ENCODE measurements at regions not wholly inside any gene's neighbourhood (a gene's known extent, or its start where the extent isn't known, plus 50 kb on each side); places are given as distances from the start of the nearest gene placed in this dataset.

- peaks cover 5 to 9% of the 10 kb centered on the region in 2 donors for H3K9me3 Mint-ChIP-seq
- DNase-seq: no peak
- H3K27me3 Mint-ChIP-seq: no peaks in the 10 kb centered on the region
- H3K4me1 Mint-ChIP-seq: no peaks in the 10 kb centered on the region
- H3K36me3 Mint-ChIP-seq: no peaks in the 10 kb centered on the region
- no peak overlapping the region for H3K4me3 Mint-ChIP-seq
- no peak for ATAC-seq (replicated peaks)
- H3K27ac Mint-ChIP-seq: no peak overlapping the region
These were observed 190.3 kb upstream of the SPOCK3 start for GRCh38 chr4:167424341-167425256.

- no peak overlapping the region for H3K4me3 Mint-ChIP-seq
- no peaks in the 10 kb centered on the region for H3K4me1 Mint-ChIP-seq
- no peaks in the 10 kb centered on the region for H3K27me3 Mint-ChIP-seq
- DNase-seq: no peak
- H3K9me3 Mint-ChIP-seq: peaks cover 8 to 9% of the 10 kb centered on the region in 2 donors
- no peak for ATAC-seq (replicated peaks)
- no peaks in the 10 kb centered on the region for H3K36me3 Mint-ChIP-seq
- H3K27ac Mint-ChIP-seq: no peak overlapping the region
These were observed 193.9 kb upstream of the SPOCK3 start for GRCh38 chr4:167428156-167428555.

DNA sequence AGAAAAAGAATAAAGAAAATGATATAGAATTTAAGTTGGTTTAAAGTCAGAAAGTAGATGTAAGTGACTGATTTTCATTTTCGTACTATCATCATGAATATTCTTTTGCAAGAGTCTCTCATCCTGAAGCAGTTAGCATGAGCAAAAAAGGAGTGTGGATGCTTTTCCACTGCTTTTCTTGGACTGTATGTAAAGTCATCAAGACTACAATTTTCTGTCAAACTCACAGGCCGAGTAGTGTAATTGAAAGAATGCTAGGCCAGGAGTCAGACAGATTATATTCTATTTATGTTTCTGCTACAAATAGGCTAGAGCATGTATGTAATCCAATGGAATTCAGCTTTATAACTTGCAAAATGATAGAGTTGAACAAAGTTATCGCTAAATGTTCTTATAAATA lies 197.1 kb upstream of the SPOCK3 start:
- H3K27ac Mint-ChIP-seq: no peak overlapping the region
- ATAC-seq (replicated peaks) (no peak), DNase-seq (no peak)
- no peak overlapping the region for H3K4me3 Mint-ChIP-seq
- H3K27me3 Mint-ChIP-seq: no peaks in the 10 kb centered on the region
- no peaks in the 10 kb centered on the region for H3K4me1 Mint-ChIP-seq
- H3K9me3 Mint-ChIP-seq: peaks cover under 1 to 4% of the 10 kb centered on the region in 2 donors
- H3K36me3 Mint-ChIP-seq: no peaks in the 10 kb centered on the region

DNA sequence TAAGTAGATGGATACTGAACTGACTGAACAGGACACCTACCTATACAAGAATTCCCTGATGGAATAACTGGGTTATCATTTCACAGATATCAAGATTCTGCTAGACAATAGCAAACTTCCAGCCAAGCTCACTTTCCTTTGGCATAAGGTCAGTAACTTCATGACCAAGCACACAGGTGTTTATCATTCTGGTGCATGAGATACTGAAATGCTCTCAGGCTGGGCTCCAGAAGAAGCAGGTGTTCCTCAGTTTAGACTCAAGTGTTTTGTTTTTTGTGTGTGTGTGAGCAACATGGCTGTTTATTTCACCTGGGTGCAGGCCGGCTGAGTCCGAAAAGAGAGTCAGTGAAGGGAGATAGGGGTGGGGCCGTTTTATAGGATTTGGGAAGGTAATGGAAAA lies 201.5 kb upstream of the SPOCK3 start:
- Mint-ChIP-seq H3K9me3 (peaks cover 1 to 4% of the 10 kb centered on the region in 2 donors), H3K36me3 (no peaks in the 10 kb centered on the region)

GRCh38 chr4:167443841-167444240 lies 209.5 kb upstream of the SPOCK3 start:
- ATAC-seq (replicated peaks): no peak
- H3K4me1 Mint-ChIP-seq: no peaks in the 10 kb centered on the region
- no peak overlapping the region for H3K4me3 Mint-ChIP-seq
- H3K27me3 Mint-ChIP-seq: no peaks in the 10 kb centered on the region
- no peaks in the 10 kb centered on the region for H3K36me3 Mint-ChIP-seq
- peaks cover 1 to 4% of the 10 kb centered on the region in 2 donors for H3K9me3 Mint-ChIP-seq
- DNase-seq: no peak
- no peak overlapping the region for H3K27ac Mint-ChIP-seq

More for the DNA sequence above, 201.5 kb upstream of the SPOCK3 start:
- Mint-ChIP-seq H3K4me3 (no peak overlapping the region), H3K27me3 (no peaks in the 10 kb centered on the region), H3K4me1 (no peaks in the 10 kb centered on the region), H3K27ac (no peak overlapping the region)
- DNase-seq (no peak), ATAC-seq (replicated peaks) (no peak)

GRCh38 chr4:167452922-167453430 lies 218.7 kb upstream of the SPOCK3 start:
- DNase-seq (no peak), ATAC-seq (replicated peaks) (no peak)
- H3K4me3 Mint-ChIP-seq: no peak overlapping the region
- H3K36me3 Mint-ChIP-seq: no peaks in the 10 kb centered on the region
- H3K27me3 Mint-ChIP-seq: no peaks in the 10 kb centered on the region
- no peaks in the 10 kb centered on the region for H3K9me3 Mint-ChIP-seq
- H3K4me1 Mint-ChIP-seq: no peaks in the 10 kb centered on the region
- no peak overlapping the region for H3K27ac Mint-ChIP-seq

DNA sequence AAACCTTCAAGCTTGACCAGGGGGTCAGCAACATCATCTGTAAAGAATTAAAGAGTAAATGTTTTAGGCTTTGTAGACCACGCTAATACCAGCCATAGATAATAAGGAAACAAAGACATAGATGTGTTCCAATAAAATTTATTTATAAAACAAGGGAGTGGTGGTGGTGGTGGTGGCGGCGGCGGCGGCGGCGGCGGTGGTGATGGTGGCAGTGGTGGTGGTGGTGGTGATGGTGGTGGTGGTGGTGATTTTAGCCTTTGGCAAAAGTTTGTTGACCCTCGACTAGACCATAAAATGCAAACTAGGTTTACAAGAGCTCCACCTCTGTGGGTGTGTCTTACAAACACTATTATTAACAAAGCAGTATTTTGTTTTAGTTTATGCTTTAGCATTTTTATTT lies 222.3 kb upstream of the SPOCK3 start:
- Mint-ChIP-seq H3K27ac (no peak overlapping the region), H3K9me3 (no peaks in the 10 kb centered on the region), H3K36me3 (no peaks in the 10 kb centered on the region), H3K4me3 (no peak overlapping the region), H3K27me3 (no peaks in the 10 kb centered on the region), H3K4me1 (no peaks in the 10 kb centered on the region)
- DNase-seq (no peak), ATAC-seq (replicated peaks) (no peak)

GRCh38 chr4:167469436-167469835 lies 235.1 kb upstream of the SPOCK3 start:
- H3K27ac Mint-ChIP-seq: no peak overlapping the region
- DNase-seq (no peak), ATAC-seq (replicated peaks) (no peak)
- H3K4me1 Mint-ChIP-seq: no peaks in the 10 kb centered on the region
- H3K9me3 Mint-ChIP-seq: peaks cover 0 to 4% of the 10 kb centered on the region in 2 donors
- H3K36me3 Mint-ChIP-seq: no peaks in the 10 kb centered on the region
- H3K27me3 Mint-ChIP-seq: no peaks in the 10 kb centered on the region
- no peak overlapping the region for H3K4me3 Mint-ChIP-seq

DNA sequence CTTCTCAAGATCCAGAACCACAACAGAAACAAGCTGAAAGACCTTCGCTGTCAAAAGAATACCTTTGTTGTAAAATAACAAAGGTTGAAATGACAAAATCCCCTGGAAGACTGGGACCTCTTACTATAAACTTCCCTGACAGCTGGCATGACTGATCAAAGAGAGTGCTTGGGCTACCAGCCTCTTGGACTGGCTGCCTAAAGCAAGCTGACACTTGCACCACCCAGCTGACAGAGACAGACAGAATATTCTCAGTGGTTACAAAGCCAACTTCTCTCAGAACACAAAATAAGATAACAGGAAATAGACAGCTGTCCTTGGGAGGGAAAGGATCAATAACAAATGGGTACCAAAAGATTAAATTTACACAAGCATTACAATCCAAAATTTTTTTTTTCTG lies 241.7 kb upstream of the SPOCK3 start:
- H3K36me3 Mint-ChIP-seq: no peaks in the 10 kb centered on the region
- no peaks in the 10 kb centered on the region for H3K4me1 Mint-ChIP-seq
- H3K27me3 Mint-ChIP-seq: no peaks in the 10 kb centered on the region
- DNase-seq (no peak), ATAC-seq (replicated peaks) (no peak)
- no peaks in the 10 kb centered on the region for H3K9me3 Mint-ChIP-seq
- no peak overlapping the region for H3K4me3 Mint-ChIP-seq
- no peak overlapping the region for H3K27ac Mint-ChIP-seq

GRCh38 chr4:167492007-167492406 lies 257.7 kb upstream of the SPOCK3 start:
- no peaks in the 10 kb centered on the region for H3K27me3 Mint-ChIP-seq
- H3K4me1 Mint-ChIP-seq: no peaks in the 10 kb centered on the region
- DNase-seq: no peak
- no peak overlapping the region for H3K4me3 Mint-ChIP-seq
- no peaks in the 10 kb centered on the region for H3K36me3 Mint-ChIP-seq
- no peak overlapping the region for H3K27ac Mint-ChIP-seq
- H3K9me3 Mint-ChIP-seq: peaks cover 8 to 10% of the 10 kb centered on the region in 2 donors
- no peak for ATAC-seq (replicated peaks)

DNA sequence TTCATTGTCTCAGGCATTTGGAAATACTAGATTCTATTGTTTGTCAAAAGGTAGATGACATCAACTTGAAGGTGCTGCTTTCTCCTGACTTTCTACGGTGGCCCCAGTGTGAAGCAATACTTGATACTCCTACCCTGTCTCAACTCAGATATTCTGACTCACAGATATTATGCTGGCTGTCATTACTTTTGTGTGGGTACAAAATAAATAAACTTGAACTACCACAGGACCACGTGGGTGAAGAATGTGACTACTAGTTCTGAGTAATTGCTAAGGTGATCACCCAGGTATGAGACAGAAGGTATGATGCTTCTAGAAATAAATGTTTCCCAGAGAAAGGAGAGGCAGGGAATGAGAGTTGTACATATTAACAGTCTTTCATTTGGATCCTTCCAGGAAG lies 275.3 kb upstream of the SPOCK3 start:
- Mint-ChIP-seq H3K27ac (no peak overlapping the region), H3K27me3 (no peaks in the 10 kb centered on the region), H3K36me3 (no peaks in the 10 kb centered on the region), H3K4me3 (no peak overlapping the region), H3K9me3 (peaks cover 5 to 8% of the 10 kb centered on the region in 2 donors), H3K4me1 (no peaks in the 10 kb centered on the region)
- ATAC-seq (replicated peaks) (no peak), DNase-seq (no peak)

GRCh38 chr4:167524091-167524490 lies 289.8 kb upstream of the SPOCK3 start:
- ATAC-seq (replicated peaks): no peak
- Mint-ChIP-seq H3K27ac (no peak overlapping the region), H3K9me3 (no peaks in the 10 kb centered on the region), H3K36me3 (no peaks in the 10 kb centered on the region), H3K4me1 (no peaks in the 10 kb centered on the region), H3K27me3 (no peaks in the 10 kb centered on the region), H3K4me3 (no peak overlapping the region)
- no peak for DNase-seq

DNA sequence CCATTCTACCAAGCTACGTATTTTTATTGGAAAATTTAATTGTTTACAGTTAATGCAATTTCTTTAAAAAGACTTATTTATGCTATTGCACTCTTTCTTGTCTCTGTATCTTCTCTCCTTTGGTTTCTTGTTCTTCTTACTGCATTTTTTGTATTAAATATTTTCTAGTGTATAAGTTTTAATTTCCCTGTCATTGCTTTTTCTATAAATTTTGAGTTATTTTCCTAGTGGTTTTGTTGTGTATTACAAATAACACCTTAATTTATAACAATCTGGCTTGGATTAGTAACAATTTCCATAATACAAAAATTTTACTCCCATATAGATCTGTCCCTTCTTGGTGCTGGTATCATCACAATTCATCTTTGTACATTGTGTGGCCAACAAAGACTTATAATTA lies 303.5 kb upstream of the SPOCK3 start:
- H3K27me3 Mint-ChIP-seq: no peaks in the 10 kb centered on the region
- peaks cover 0 to 8% of the 10 kb centered on the region in 2 donors for H3K9me3 Mint-ChIP-seq
- DNase-seq: no peak
- no peak for ATAC-seq (replicated peaks)
- H3K4me3 Mint-ChIP-seq: no peak overlapping the region
- H3K36me3 Mint-ChIP-seq: no peaks in the 10 kb centered on the region
- H3K27ac Mint-ChIP-seq: no peak overlapping the region
- H3K4me1 Mint-ChIP-seq: no peaks in the 10 kb centered on the region

DNA sequence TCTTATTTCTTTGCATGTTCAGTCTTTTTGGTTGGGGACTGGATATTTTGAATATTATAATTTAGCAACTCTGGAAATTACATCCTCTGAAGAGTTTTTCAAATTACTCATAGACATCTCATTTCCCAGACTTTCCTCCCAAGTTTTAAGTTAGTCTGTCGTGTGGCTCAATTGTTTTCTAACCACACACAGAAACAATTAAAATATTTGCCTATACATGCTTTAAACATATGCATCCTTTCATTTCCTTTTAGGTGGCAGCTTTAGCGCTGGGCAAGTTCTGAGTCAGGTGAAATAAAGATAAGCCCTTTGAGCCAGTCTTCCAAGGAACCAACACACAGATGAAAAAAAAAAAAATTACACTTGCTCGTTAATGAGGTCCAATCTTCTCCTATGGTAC lies 307.0 kb upstream of the SPOCK3 start:
- Mint-ChIP-seq H3K36me3 (no peaks in the 10 kb centered on the region), H3K4me1 (no peaks in the 10 kb centered on the region), H3K9me3 (peaks cover 3 to 10% of the 10 kb centered on the region in 2 donors), H3K27ac (no peak overlapping the region), H3K4me3 (no peak overlapping the region), H3K27me3 (no peaks in the 10 kb centered on the region)
- ATAC-seq (replicated peaks) (no peak), DNase-seq (no peak)

DNA sequence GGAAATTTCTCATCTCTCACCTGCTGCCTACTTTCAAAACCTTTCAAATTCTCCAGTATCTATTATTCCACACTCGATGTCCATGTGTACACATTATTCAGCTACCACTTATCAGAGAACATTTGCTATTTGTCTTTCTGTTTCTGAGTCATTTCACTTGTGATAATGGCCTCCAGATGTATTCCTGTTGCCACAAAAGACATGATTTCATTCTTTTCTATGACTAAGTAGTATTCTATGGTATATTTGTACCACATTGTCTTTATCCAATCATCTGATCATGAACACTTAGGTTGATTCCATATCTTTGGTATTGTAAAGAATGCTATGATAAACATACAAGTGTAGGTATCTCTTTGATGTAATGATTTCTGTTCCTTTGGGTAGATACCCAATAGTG lies 310.1 kb upstream of the SPOCK3 start:
- Mint-ChIP-seq H3K27ac (no peak overlapping the region), H3K36me3 (no peaks in the 10 kb centered on the region), H3K4me3 (no peak overlapping the region), H3K27me3 (no peaks in the 10 kb centered on the region), H3K9me3 (peaks cover 3 to 13% of the 10 kb centered on the region in 2 donors), H3K4me1 (no peaks in the 10 kb centered on the region)
- ATAC-seq (replicated peaks): no peak
- no peak for DNase-seq

All from stimulated activated naive B cell treated with anti-CD40 and anti-IgM and Interleukin-4, amounts not matched to agents 10 μg/mL and 1 μg/mL and 100 μg/mL, for 72 hours (primary cell).